Left colon (tissue), 2 donors: ENCODE measurements at regions not wholly inside any gene's neighbourhood (a gene's known extent, or its start where the extent isn't known, plus 50 kb on each side); places are given as distances from the start of the nearest gene placed in this dataset.
"Not testable (repeated sequence)": the region's sequence is repeated elsewhere in the genome, so short reads cannot be mapped to it uniquely, and the experiment has no call there.

Experiments used
- ATAC-seq: fragments of 200-7000 bp; cut with Tn5 transposase; one replicate; pipeline ENCODE4 v1.9.1; 2020; ENCODE audit warnings: mild to moderate bottlenecking, moderate library complexity
- DNase-seq, 2 donors: peaks; one replicate each; pipeline ENCODE4 v3.0.0-alpha.2; 2020
- intact Hi-C, 2 donors: fragments of 100-400 bp; cut with DNase I in 1 of 2; cut with micrococcal nuclease in 1 of 2; formaldehyde crosslinking; loops; one replicate each; pipeline versions ENCODE4 v1.11.2 to v1.14.0; 2022; cut with DNase I, micrococcal nuclease
- donor health status: DM: no; HTN: no; CAD: no.
- donor health status: DM: yes; HTN: yes; CAD: no.

GRCh38 chr18:1425679-1426078 lies 521.0 kb downstream of the ADCYAP1 start:
- ATAC-seq (no peak), DNase-seq (no peak)
- intact Hi-C loops: no loop called here

- intact Hi-C loops: no loop called here
- ATAC-seq (no peak), DNase-seq (no peak)
Measured at GRCh38 chr18:1435487-1435886, 530.8 kb downstream of the ADCYAP1 start.

- intact Hi-C loops: no loop called here
- ATAC-seq: no peak
- DNase-seq: no peak
Measured at GRCh38 chr18:1436199-1436598, 531.5 kb downstream of the ADCYAP1 start.

- intact Hi-C loops: no loop called here
- ATAC-seq: no peak
- no peak for DNase-seq
Measured at GRCh38 chr18:1438458-1438910, 533.8 kb downstream of the ADCYAP1 start.

GRCh38 chr18:1438967-1439366 lies 534.3 kb downstream of the ADCYAP1 start:
- ATAC-seq (no peak), DNase-seq (no peak)
- intact Hi-C loops: no loop called here

GRCh38 chr18:1444062-1444461 lies 539.4 kb downstream of the ADCYAP1 start:
- intact Hi-C loops: loop anchor here in 1 of 2 donors (10.0 kb wide), 1 partner anchor 49 kb away; no protein-coding TSS in a partner anchor
- not testable (repeated sequence) for ATAC-seq, DNase-seq

GRCh38 chr18:1446765-1447164 lies 542.1 kb downstream of the ADCYAP1 start:
- intact Hi-C loops: loop anchor here in 1 of 2 donors (10.0 kb wide), 1 partner anchor 52 kb away; no protein-coding TSS in a partner anchor
- DNase-seq: no peak
- ATAC-seq: no peak

GRCh38 chr18:1452821-1453220 lies 548.1 kb downstream of the ADCYAP1 start:
- DNase-seq: no peak
- ATAC-seq: no peak
- intact Hi-C loops: no loop called here

- ATAC-seq: no peak
- intact Hi-C loops: no loop called here
- DNase-seq: no peak
Measured at GRCh38 chr18:1455605-1456004, 550.9 kb downstream of the ADCYAP1 start.

GRCh38 chr18:1458547-1458946 lies 553.9 kb downstream of the ADCYAP1 start:
- intact Hi-C loops: no loop called here
- ATAC-seq: no peak
- no peak for DNase-seq

- intact Hi-C loops: no loop called here
- DNase-seq: no peak
- no peak for ATAC-seq
Measured at GRCh38 chr18:1463981-1464380, 559.3 kb downstream of the ADCYAP1 start.

- intact Hi-C loops: no loop called here
- ATAC-seq (no peak), DNase-seq (no peak)
Measured at GRCh38 chr18:1464444-1465217, 560.0 kb downstream of the ADCYAP1 start.

- intact Hi-C loops: no loop called here
- no peak for ATAC-seq
- DNase-seq: no peak
Measured at GRCh38 chr18:1466035-1466434, 561.4 kb downstream of the ADCYAP1 start.

- intact Hi-C loops: no loop called here
- ATAC-seq (no peak), DNase-seq (no peak)
Measured at GRCh38 chr18:1467461-1467964, 562.8 kb downstream of the ADCYAP1 start.

- ATAC-seq (no peak), DNase-seq (no peak)
- intact Hi-C loops: no loop called here
Measured at GRCh38 chr18:1468550-1468949, 563.9 kb downstream of the ADCYAP1 start.

- no peak for DNase-seq
- ATAC-seq: no peak
- intact Hi-C loops: no loop called here
Measured at GRCh38 chr18:1475867-1476266, 571.2 kb downstream of the ADCYAP1 start.

- no peak for ATAC-seq
- DNase-seq: no peak
- intact Hi-C loops: no loop called here
Measured at GRCh38 chr18:1480309-1480708, 575.6 kb downstream of the ADCYAP1 start.

- ATAC-seq: no peak
Measured at GRCh38 chr18:1481577-1481976, 576.9 kb downstream of the ADCYAP1 start.

GRCh38 chr18:1483385-1483784 lies 578.7 kb downstream of the ADCYAP1 start:
- intact Hi-C loops: no loop called here
- ATAC-seq (no peak), DNase-seq (no peak)

More at GRCh38 chr18:1481577-1481976, 576.9 kb downstream of the ADCYAP1 start:
- DNase-seq: no peak
- intact Hi-C loops: no loop called here

GRCh38 chr18:1487457-1487856 lies 582.8 kb downstream of the ADCYAP1 start:
- DNase-seq: no peak
- intact Hi-C loops: no loop called here
- ATAC-seq: no peak

- ATAC-seq (no peak), DNase-seq (no peak)
- intact Hi-C loops: no loop called here
Measured at GRCh38 chr18:1488394-1488793, 583.7 kb downstream of the ADCYAP1 start.
